ENCODE measurements at regions not wholly inside any gene's neighbourhood (a gene's known extent, or its start where the extent isn't known, plus 50 kb on each side); places are given as distances from the start of the nearest gene placed in this dataset.
"Not testable (repeated sequence)": the region's sequence is repeated elsewhere in the genome, so short reads cannot be mapped to it uniquely, and the experiment has no call there.

GRCh38 chr13:97774391-97775100, 178.9 kb upstream of the IPO5 start:
- not testable (repeated sequence) for TF ChIP-seq CTCF (IDR thresholded peaks at IDR 0.05; ENCODE audit: poor library complexity); EZH2 (IDR thresholded peaks at IDR 0.05; ENCODE audit: borderline replicate concordance); EZH2phosphoT487 (IDR thresholded peaks at IDR 0.05; ENCODE audit: low read depth, severe bottlenecking, unreplicated experiment)

Measured in hepatocyte (in vitro differentiated cells).